ENCODE measurements at regions not wholly inside any gene's neighbourhood (a gene's known extent, or its start where the extent isn't known, plus 50 kb on each side); places are given as distances from the start of the nearest gene placed in this dataset.
"Not testable (repeated sequence)": the region's sequence is repeated elsewhere in the genome, so short reads cannot be mapped to it uniquely, and the experiment has no call there.

- DNase-seq (ENCODE audit: low spot score) = no peak
These were observed 68.1 kb upstream of the FGF3 start for GRCh38 chr11:69887330-69887729.

GRCh38 chr11:69887841-69888427 lies 68.7 kb upstream of the FGF3 start:
- DNase-seq (ENCODE audit: low spot score) = no peak

GRCh38 chr11:69888483-69889181 lies 69.4 kb upstream of the FGF3 start:
- DNase-seq (ENCODE audit: low spot score) = peak; percentile 59

GRCh38 chr11:69889400-69890318 lies 70.4 kb upstream of the FGF3 start:
- DNase-seq (ENCODE audit: low spot score) = no peak

- DNase-seq (ENCODE audit: low spot score) = no peak
These were observed 71.3 kb upstream of the FGF3 start for GRCh38 chr11:69890476-69890875.

- no peak for DNase-seq (ENCODE audit: low spot score)
These were observed 72.4 kb upstream of the FGF3 start for GRCh38 chr11:69891421-69892236.

- no peak for DNase-seq (ENCODE audit: low spot score)
These were observed 73.2 kb upstream of the FGF3 start for GRCh38 chr11:69892237-69892985.

GRCh38 chr11:69892986-69893555 lies 73.9 kb upstream of the FGF3 start:
- no peak for DNase-seq (ENCODE audit: low spot score)

GRCh38 chr11:69893631-69894030 lies 74.4 kb upstream of the FGF3 start:
- no peak for DNase-seq (ENCODE audit: low spot score)

- DNase-seq (ENCODE audit: low spot score) = no peak
These were observed 75.0 kb upstream of the FGF3 start for GRCh38 chr11:69894181-69894611.

- no peak for DNase-seq (ENCODE audit: low spot score)
These were observed 75.4 kb upstream of the FGF3 start for GRCh38 chr11:69894648-69895047.

GRCh38 chr11:69896250-69896649 lies 77.0 kb upstream of the FGF3 start:
- no peak for DNase-seq (ENCODE audit: low spot score)

GRCh38 chr11:69898123-69898522 lies 78.9 kb upstream of the FGF3 start:
- no peak for DNase-seq (ENCODE audit: low spot score)

GRCh38 chr11:69899957-69900821 lies 81.0 kb upstream of the FGF3 start:
- no peak for DNase-seq (ENCODE audit: low spot score)

GRCh38 chr11:69900822-69901302 lies 81.6 kb upstream of the FGF3 start:
- DNase-seq (ENCODE audit: low spot score) = not testable (repeated sequence)

GRCh38 chr11:69902337-69902736 lies 83.1 kb upstream of the FGF3 start:
- DNase-seq (ENCODE audit: low spot score) = no peak

GRCh38 chr11:69903211-69903610 lies 84.0 kb upstream of the FGF3 start:
- no peak for DNase-seq (ENCODE audit: low spot score)

- DNase-seq (ENCODE audit: low spot score) = no peak
These were observed 85.2 kb upstream of the FGF3 start for GRCh38 chr11:69904161-69904973.
